Loucy (cell line): ENCODE measurements at regions not wholly inside any gene's neighbourhood (a gene's known extent, or its start where the extent isn't known, plus 50 kb on each side); places are given as distances from the start of the nearest gene placed in this dataset.

Source experiments
- CTCF ChIP-seq: fragments of 200-600 bp; sonication (generic); conservative IDR thresholded peaks from 2 replicates; pipeline ENCODE4 v1.5.1; 2014; ENCODE audit warnings: mild to moderate bottlenecking, antibody characterized with exemption, low read length
- EZH2phosphoT487 ChIP-seq: fragments of 200-600 bp; IDR thresholded peaks from 2 replicates; pipeline ENCODE4 v1.6.1; 2018; ENCODE audit warnings: antibody characterized with exemption, mild to moderate bottlenecking, moderate library complexity, borderline replicate concordance

DNA sequence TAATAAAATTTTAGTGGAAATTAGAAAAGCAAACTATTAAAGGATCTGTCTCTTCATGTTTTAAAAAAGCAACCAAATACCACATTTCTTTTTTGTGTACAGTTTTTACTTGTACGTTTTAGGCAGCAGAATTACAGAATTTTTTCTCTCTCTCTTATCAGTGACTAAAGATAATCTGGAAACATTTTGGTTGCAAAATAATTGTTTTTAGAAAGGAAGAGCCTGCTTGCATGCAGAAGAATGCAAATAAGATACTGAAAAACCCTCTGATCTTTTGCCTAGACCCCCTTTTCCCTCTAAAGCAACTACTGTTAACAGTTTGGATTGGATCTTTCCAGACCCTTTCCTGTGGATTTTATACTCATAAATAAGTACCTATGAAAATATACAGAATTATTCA lies 75.9 kb upstream of the SGCD start:
- TF ChIP-seq CTCF (no peak), EZH2phosphoT487 (no peak)
